ENCODE measurements at regions not wholly inside any gene's neighbourhood (a gene's known extent, or its start where the extent isn't known, plus 50 kb on each side); places are given as distances from the start of the nearest gene placed in this dataset.

GRCh38 chr6:98711380-98711779 is 123.0 kb upstream of the POU3F2 start:
- Histone ChIP-seq H3K9me3 (replicated peaks; ENCODE audit: control insufficient read depth, insufficient read depth, low read length) (no peaks in the 10 kb centered on the region), H3K27ac (ENCODE audit: control insufficient read depth, insufficient read depth) (no peak overlapping the region), H3K79me2 (ENCODE audit: control insufficient read depth, insufficient read depth, low read length) (no peaks in the 10 kb centered on the region), H3K4me3 (no peak overlapping the region), H3K27me3 (replicated peaks in 1 of 2; ENCODE audit: control insufficient read depth in 2 of 2, insufficient read depth in 2 of 2, low read length in 1 of 2) (0 out of 4 replicates have a peak, but pooled peaks cover 0 to under 1% of the 10 kb centered on the region in 2 experiments), H3K36me3 (ENCODE audit: control insufficient read depth in 2 of 2, insufficient read depth in 2 of 2, low read length in 1 of 2) (no peaks in the 10 kb centered on the region), H3K9ac (ENCODE audit: control insufficient read depth, insufficient read depth, low read length) (no peak overlapping the region), H2AFZ (ENCODE audit: control insufficient read depth, low read depth, low read length) (no peak overlapping the region), H3K4me2 (ENCODE audit: control insufficient read depth, insufficient read depth) (no peak overlapping the region), H4K20me1 (ENCODE audit: control insufficient read depth, insufficient read depth) (no peaks in the 10 kb centered on the region), H3K4me1 (ENCODE audit: control insufficient read depth, insufficient read depth, low read length) (no peaks in the 10 kb centered on the region)
- DNase-seq (ENCODE audit: low read depth, low spot score), result no peak
- ChIA-PET CTCF (no interaction called here), SMC1A (ENCODE audit: uncharacterized antibody, unreplicated experiment) (no interaction called here), POLR2A (no interaction called here), RAD21 (ENCODE audit: unreplicated experiment) (no interaction called here)
- no TSS peak for BruUV-seq (replicated peaks)
- in situ Hi-C loops (cut with MboI) (no loop called here), intact Hi-C loops (cut with micrococcal nuclease; ENCODE audit: unreplicated experiment) (no loop called here)
- TF ChIP-seq RCOR1 (conservative IDR thresholded peaks at IDR 0.05; ENCODE audit: low read depth, low read length) (no peak), E2F4 (IDR thresholded peaks at IDR 0.05; ENCODE audit: low read depth, low read length) (no peak), RELA (IDR thresholded peaks at IDR 0.05; ENCODE audit: borderline replicate concordance, partially characterized antibody) (no peak), RBBP5 (conservative IDR thresholded peaks at IDR 0.05) (no peak), SUPT20H (IDR thresholded peaks at IDR 0.05; ENCODE audit: borderline replicate concordance, control insufficient read depth, low read depth, low read length) (no peak), REST (IDR thresholded peaks at IDR 0.05; ENCODE audit: low read depth, low read length) (no peak), MTA2 (IDR thresholded peaks at IDR 0.05; ENCODE audit: low read depth) (no peak), NFIC (IDR thresholded peaks at IDR 0.05; ENCODE audit: low read depth, low read length) (no peak), ZZZ3 (IDR thresholded peaks at IDR 0.05; ENCODE audit: control insufficient read depth, insufficient read length, low read depth) (no peak)
- TF ChIP-seq, protein P1, sequence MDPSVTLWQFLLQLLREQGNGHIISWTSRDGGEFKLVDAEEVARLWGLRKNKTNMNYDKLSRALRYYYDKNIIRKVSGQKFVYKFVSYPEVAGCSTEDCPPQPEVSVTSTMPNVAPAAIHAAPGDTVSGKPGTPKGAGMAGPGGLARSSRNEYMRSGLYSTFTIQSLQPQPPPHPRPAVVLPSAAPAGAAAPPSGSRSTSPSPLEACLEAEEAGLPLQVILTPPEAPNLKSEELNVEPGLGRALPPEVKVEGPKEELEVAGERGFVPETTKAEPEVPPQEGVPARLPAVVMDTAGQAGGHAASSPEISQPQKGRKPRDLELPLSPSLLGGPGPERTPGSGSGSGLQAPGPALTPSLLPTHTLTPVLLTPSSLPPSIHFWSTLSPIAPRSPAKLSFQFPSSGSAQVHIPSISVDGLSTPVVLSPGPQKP (IDR thresholded peaks at IDR 0.05; ENCODE audit: low read depth, low read length), result no peak
- no peak for ATAC-seq
- no peak for FAIRE-seq

Data from GM12878 (cell line).